ENCODE measurements at regions not wholly inside any gene's neighbourhood (a gene's known extent, or its start where the extent isn't known, plus 50 kb on each side); places are given as distances from the start of the nearest gene placed in this dataset.

Small RNA genes in the stretch of these regions (small RNA-seq; reads per million reads assigned to genes)
- gene RN7SL683P = 0 to 0.02 reads per million in 2 experiments
- gene SNORD56B = 0 to 0.02 reads per million in 2 experiments

All from NCI-H460 (cell line).